DND-41 (cell line): ENCODE measurements at regions not wholly inside any gene's neighbourhood (a gene's known extent, or its start where the extent isn't known, plus 50 kb on each side); places are given as distances from the start of the nearest gene placed in this dataset.

ENCODE experiments used
- ATAC-seq: fragments of 200-7000 bp; cut with Tn5 transposase; 3 replicates; pipeline ENCODE4 v1.9.1; 2021; ENCODE audit warnings: low read depth; ENCODE audit not compliant: insufficient read depth
- DNase-seq: peaks from one replicate; pipeline ENCODE4 v3.0.0-alpha.2; 2020
- H2AFZ ChIP-seq: 2 replicates; pipeline ENCODE4 v1.6.0; 2012; ENCODE audit warnings: low read depth, low read length
- H3K27ac ChIP-seq: 2 replicates; pipeline ENCODE4 v1.5.1; 2012; ENCODE audit warnings: low read length, inconsistent platforms
- H3K27me3 ChIP-seq: fragments of 200-600 bp; sonication (generic); 2 replicates; pipeline ENCODE4 v1.6.0; 2012; ENCODE audit warnings: low read length, mild to moderate bottlenecking, inconsistent platforms; ENCODE audit not compliant: insufficient read depth, poor library complexity
- H3K36me3 ChIP-seq: 2 replicates; pipeline ENCODE4 v1.5.1; 2012; ENCODE audit warnings: low read length, inconsistent platforms; ENCODE audit not compliant: insufficient read depth
- H3K4me1 ChIP-seq: 2 replicates; pipeline ENCODE4 v1.5.1; 2012; ENCODE audit warnings: mild to moderate bottlenecking, low read length; ENCODE audit not compliant: insufficient read depth
- H3K4me2 ChIP-seq: 2 replicates; pipeline ENCODE4 v1.6.0; 2012; ENCODE audit warnings: mild to moderate bottlenecking, moderate library complexity, low read length, inconsistent platforms; ENCODE audit not compliant: insufficient read depth
- H3K4me3 ChIP-seq, 2 experiments: fragments of 200-600 bp in 1 of 2; shearing (Covaris generic) in 1 of 2; 2 replicates each; pipeline ENCODE4 v1.5.1; 2012 to 2016; ENCODE audit warnings: inconsistent platforms in 2 of 2, low read length in 2 of 2, mild to moderate bottlenecking in 2 of 2, low read depth in 1 of 2, moderate library complexity in 1 of 2
- H3K79me2 ChIP-seq: 2 replicates; pipeline ENCODE4 v1.6.0; 2012; ENCODE audit warnings: low read length, inconsistent platforms; ENCODE audit not compliant: insufficient read depth
- H3K9ac ChIP-seq: 2 replicates; pipeline ENCODE4 v1.6.0; 2012; ENCODE audit warnings: low read depth, mild to moderate bottlenecking, inconsistent platforms, low read length, moderate library complexity
- H3K9me3 ChIP-seq: 2 replicates; pipeline ENCODE4 v1.5.1; 2012; ENCODE audit warnings: low read length, moderate library complexity, mild to moderate bottlenecking, inconsistent platforms; ENCODE audit not compliant: insufficient read depth, severe bottlenecking
- H4K20me1 ChIP-seq: 2 replicates; pipeline ENCODE4 v1.6.0; 2012; ENCODE audit warnings: low read length; ENCODE audit not compliant: insufficient read depth
- CTCF ChIP-seq: IDR thresholded peaks from 2 replicates; pipeline ENCODE4 v1.5.1; 2012; ENCODE audit warnings: borderline replicate concordance, low read length, moderate library complexity, mild to moderate bottlenecking; ENCODE audit not compliant: poor library complexity, severe bottlenecking; ENCODE audit errors: extremely low read depth
- EZH2 ChIP-seq: IDR thresholded peaks from 3 replicates; pipeline ENCODE4 v1.6.1; 2012; ENCODE audit warnings: borderline replicate concordance, low read depth, mild to moderate bottlenecking, moderate library complexity, low read length, inconsistent platforms; ENCODE audit not compliant: severe bottlenecking

GRCh38 chr4:45951153-45951552 is 172.7 kb downstream of the GABRG1 start:
- DNase-seq (no peak), ATAC-seq (no peak)
- no peaks in the 10 kb centered on the region for H3K9me3 ChIP-seq

GRCh38 chr4:45946699-45947098 is 177.2 kb downstream of the GABRG1 start:
- Histone ChIP-seq H3K79me2 (no peaks in the 10 kb centered on the region), H3K27ac (no peak overlapping the region), H3K4me2 (no peak overlapping the region), H3K9ac (no peak overlapping the region), H3K9me3 (no peaks in the 10 kb centered on the region), H2AFZ (no peak overlapping the region), H3K4me3 (no peak overlapping the region), H4K20me1 (no peaks in the 10 kb centered on the region), H3K36me3 (no peaks in the 10 kb centered on the region), H3K27me3 (no peaks in the 10 kb centered on the region), H3K4me1 (no peaks in the 10 kb centered on the region)
- ATAC-seq (no peak), DNase-seq (no peak)
- TF ChIP-seq CTCF = no peak
- no peak for TF ChIP-seq EZH2

More at GRCh38 chr4:45951153-45951552, 172.7 kb downstream of the GABRG1 start:
- Histone ChIP-seq H3K4me2 (no peak overlapping the region), H3K79me2 (no peaks in the 10 kb centered on the region), H2AFZ (no peak overlapping the region), H3K9ac (no peak overlapping the region), H3K4me1 (no peaks in the 10 kb centered on the region), H3K27me3 (no peaks in the 10 kb centered on the region), H3K27ac (no peak overlapping the region), H3K4me3 (no peak overlapping the region), H4K20me1 (no peaks in the 10 kb centered on the region), H3K36me3 (no peaks in the 10 kb centered on the region)
- TF ChIP-seq EZH2 (no peak), CTCF (no peak)

GRCh38 chr4:45944000-45944399 is 179.9 kb downstream of the GABRG1 start:
- Histone ChIP-seq H3K4me2 (no peak overlapping the region), H3K9ac (no peak overlapping the region), H3K79me2 (no peaks in the 10 kb centered on the region), H3K9me3 (no peaks in the 10 kb centered on the region), H3K27me3 (no peaks in the 10 kb centered on the region), H3K4me3 (no peak overlapping the region), H2AFZ (no peak overlapping the region), H3K27ac (no peak overlapping the region), H4K20me1 (no peaks in the 10 kb centered on the region), H3K36me3 (no peaks in the 10 kb centered on the region), H3K4me1 (no peaks in the 10 kb centered on the region)
- ATAC-seq (no peak), DNase-seq (no peak)
- TF ChIP-seq CTCF (peak; percentile 36), EZH2 (no peak)

GRCh38 chr4:45939056-45939455 is 184.8 kb downstream of the GABRG1 start:
- no peak for DNase-seq
- Histone ChIP-seq H3K9ac (no peak overlapping the region), H3K27ac (no peak overlapping the region), H4K20me1 (no peaks in the 10 kb centered on the region), H3K4me1 (no peaks in the 10 kb centered on the region), H3K79me2 (no peaks in the 10 kb centered on the region), H3K36me3 (no peaks in the 10 kb centered on the region), H3K4me3 (no peak overlapping the region), H3K4me2 (no peak overlapping the region), H2AFZ (no peak overlapping the region), H3K9me3 (no peaks in the 10 kb centered on the region), H3K27me3 (no peaks in the 10 kb centered on the region)
- TF ChIP-seq EZH2 = no peak
- ATAC-seq = no peak
